HL-60 (cell line): ENCODE measurements at regions not wholly inside any gene's neighbourhood (a gene's known extent, or its start where the extent isn't known, plus 50 kb on each side); places are given as distances from the start of the nearest gene placed in this dataset.

Experiments used
- DNase-seq, 2 experiments: peaks; one replicate each; pipeline ENCODE4 v3.0.0-alpha.2; 2010 to 2020; ENCODE audit warnings: low read depth in 1 of 2, low spot score in 1 of 2
- H3K27ac ChIP-seq: fragments of 250-450 bp; sonication (Bioruptor Pico); replicated peaks from 2 replicates; pipeline ENCODE4 v1.5.1; 2020; ENCODE audit warnings: mild to moderate bottlenecking, moderate library complexity
- H3K27me3 ChIP-seq: fragments of 250-450 bp; sonication (Bioruptor Pico); 2 replicates; pipeline ENCODE4 v1.5.1; 2021; ENCODE audit warnings: mild to moderate bottlenecking, moderate library complexity; ENCODE audit not compliant: insufficient read depth, poor library complexity, severe bottlenecking
- H3K4me3 ChIP-seq: replicated peaks from 2 replicates; pipeline ENCODE4 v1.5.1; 2011; ENCODE audit warnings: mild to moderate bottlenecking, control low read depth, low read length; ENCODE audit not compliant: insufficient read depth
- CTCF ChIP-seq: IDR thresholded peaks from one replicate; pipeline ENCODE4 v1.5.1; 2011; ENCODE audit warnings: low read length, control low read depth, inconsistent platforms; ENCODE audit not compliant: insufficient read depth
- GABPA ChIP-seq: IDR thresholded peaks from 2 replicates; pipeline ENCODE4 v1.6.1; 2012; ENCODE audit warnings: low read depth
- POLR2AphosphoS5 ChIP-seq: IDR thresholded peaks from 2 replicates; pipeline ENCODE4 v1.6.1; 2012; ENCODE audit warnings: low read depth
- REST ChIP-seq: IDR thresholded peaks from 2 replicates; pipeline ENCODE4 v1.6.1; 2012; ENCODE audit warnings: low read depth; ENCODE audit not compliant: insufficient replicate concordance
- SPI1 ChIP-seq: IDR thresholded peaks from 2 replicates; pipeline ENCODE4 v1.6.1; 2012; ENCODE audit warnings: low read depth, mild to moderate bottlenecking, borderline replicate concordance

GRCh38 chr17:17424552-17424951 lies 52.2 kb upstream of the MED9 start:
- no peak for DNase-seq
- no peak overlapping the region for H3K27ac ChIP-seq
- no peaks in the 10 kb centered on the region for H3K27me3 ChIP-seq
- TF ChIP-seq POLR2AphosphoS5 (no peak), REST (no peak), SPI1 (no peak), GABPA (no peak), CTCF (no peak)
- H3K4me3 ChIP-seq = no peak overlapping the region

GRCh38 chr17:17425005-17425404 lies 51.8 kb upstream of the MED9 start:
- no peak for DNase-seq
- Histone ChIP-seq H3K27me3 (no peaks in the 10 kb centered on the region), H3K27ac (no peak overlapping the region), H3K4me3 (no peak overlapping the region)
- no peak for TF ChIP-seq POLR2AphosphoS5
- no peak for TF ChIP-seq SPI1
- no peak for TF ChIP-seq CTCF
- no peak for TF ChIP-seq GABPA
- TF ChIP-seq REST = no peak

GRCh38 chr17:17425591-17425990 lies 51.2 kb upstream of the MED9 start:
- H3K4me3 ChIP-seq = no peak overlapping the region
- TF ChIP-seq CTCF (no peak), REST (no peak)
- H3K27me3 ChIP-seq = no peaks in the 10 kb centered on the region
- no peak overlapping the region for H3K27ac ChIP-seq
- DNase-seq = no peak
